Panc1 (cell line): ENCODE measurements at regions not wholly inside any gene's neighbourhood (a gene's known extent, or its start where the extent isn't known, plus 50 kb on each side); places are given as distances from the start of the nearest gene placed in this dataset.

Experiments used
- ATAC-seq: fragments of 200-7000 bp; cut with Tn5 transposase; 2 replicates; pipeline ENCODE4 v1.9.1; 2020; ENCODE audit warnings: mild to moderate bottlenecking, moderate library complexity
- BruUV-seq: library from RNA; stranded (reverse); fragments of 400-500 nt; replicated peaks from 2 replicates; lab custom pipeline; 2021; lab: Mats Ljungman, UMichigan
- CTCF ChIA-PET: fragments of 300-600 bp; sonication (Branson Sonifier 250); formaldehyde crosslinking; loops from one replicate; lab custom pipeline; 2022; ENCODE audit warnings: antibody characterized with exemption; lab: Charles Lee
- POLR2A ChIA-PET: fragments of 300-600 bp; sonication (Branson Sonifier 250); formaldehyde crosslinking; loops from one replicate; lab custom pipeline; 2022; ENCODE audit warnings: antibody characterized with exemption; lab: Charles Lee
- DNase-seq: peaks from one replicate; pipeline ENCODE4 v3.0.0-alpha.2; 2010; ENCODE audit warnings: low read depth, low spot score
- H3K27ac ChIP-seq: 2 replicates; pipeline ENCODE4 v1.5.1; 2011; ENCODE audit warnings: mild to moderate bottlenecking, low read length, inconsistent platforms
- H3K27me3 ChIP-seq: fragments of 200-500 bp; sonication (Bioruptor generic); 2 replicates; pipeline ENCODE4 v1.6.0; 2014; ENCODE audit warnings: low read length, inconsistent platforms; ENCODE audit not compliant: control insufficient read depth, insufficient read depth
- H3K36me3 ChIP-seq: fragments of 200-500 bp; sonication (Bioruptor generic); 2 replicates; pipeline ENCODE4 v1.5.1; 2014; ENCODE audit warnings: inconsistent platforms, mild to moderate bottlenecking, low read length, moderate library complexity; ENCODE audit not compliant: control insufficient read depth, insufficient read depth
- H3K4me1 ChIP-seq: 2 replicates; pipeline ENCODE4 v1.5.1; 2011; ENCODE audit warnings: inconsistent platforms, mild to moderate bottlenecking, low read length, moderate library complexity; ENCODE audit not compliant: control insufficient read depth, insufficient read depth
- H3K4me3 ChIP-seq, 2 experiments: 2 replicates each; pipeline ENCODE4 v1.5.1; 2011 to 2012; ENCODE audit warnings: low read depth in 2 of 2, low read length in 2 of 2, mild to moderate bottlenecking in 2 of 2, inconsistent platforms in 1 of 2, moderate library complexity in 1 of 2
- H3K9me3 ChIP-seq: fragments of 200-500 bp; sonication (Bioruptor generic); 2 replicates; pipeline ENCODE4 v1.5.1; 2014; ENCODE audit warnings: low read depth, mild to moderate bottlenecking, inconsistent platforms, low read length, moderate library complexity; ENCODE audit not compliant: control insufficient read depth, insufficient read depth
- CTCF ChIP-seq: fragments of 450-650 bp; IDR thresholded peaks from 2 replicates; pipeline ENCODE4 v1.5.1; 2017; ENCODE audit warnings: mild to moderate bottlenecking
- POLR2AphosphoS5 ChIP-seq: IDR thresholded peaks from 2 replicates; pipeline ENCODE4 v1.6.1; 2012; ENCODE audit warnings: mild to moderate bottlenecking, low read depth, low read length, moderate library complexity
- REST ChIP-seq, 2 experiments: IDR thresholded peaks; 2 replicates each; pipeline ENCODE4 v1.6.1; 2011 to 2012; ENCODE audit warnings: low read depth in 2 of 2, control low read depth in 1 of 2, low read length in 1 of 2, mild to moderate bottlenecking in 1 of 2, moderate library complexity in 1 of 2; ENCODE audit not compliant: insufficient read depth in 1 of 2
- SIN3A ChIP-seq: IDR thresholded peaks from 2 replicates; pipeline ENCODE4 v1.6.1; 2012; ENCODE audit warnings: low read depth, mild to moderate bottlenecking, low read length, moderate library complexity, borderline replicate concordance; ENCODE audit not compliant: insufficient read depth
- TCF7L2 ChIP-seq: IDR thresholded peaks from 2 replicates; pipeline ENCODE4 v1.6.1; 2011; ENCODE audit warnings: mild to moderate bottlenecking, low read depth, low read length, inconsistent platforms
- in situ Hi-C: cut with HindIII; loops from 2 replicates; pipeline ENCODE4 v1.10.0; 2016; ENCODE audit warnings: low sequenced_read_pairs, low pct_unique_long_range_greater_than_20kb
- intact Hi-C: fragments of 100-400 bp; cut with micrococcal nuclease; formaldehyde crosslinking; loops from one replicate; pipeline ENCODE4 v1.10.0; 2022; ENCODE audit not compliant: unreplicated experiment

- no peaks in the 10 kb centered on the region for H3K9me3 ChIP-seq
- no peaks in the 10 kb centered on the region for H3K36me3 ChIP-seq
- H3K27ac ChIP-seq: no peak overlapping the region
- H3K27me3 ChIP-seq: no peaks in the 10 kb centered on the region
- TF ChIP-seq CTCF (no peak), REST (IDR thresholded peaks at IDR 0.05; ENCODE audit: insufficient read depth in 1 of 2, low read depth in 2 of 2, low read length in 1 of 2) (no peak), SIN3A (no peak), TCF7L2 (no peak), POLR2AphosphoS5 (no peak)
- no peaks in the 10 kb centered on the region for H3K4me1 ChIP-seq
- H3K4me3 ChIP-seq: no peak overlapping the region
- BruUV-seq: no TSS peak
- intact Hi-C loops (no loop called here), in situ Hi-C loops (no loop called here)
- ChIA-PET POLR2A (no interaction called here), CTCF (no interaction called here)
- ATAC-seq: no peak
- DNase-seq: no peak
These were observed 236.9 kb upstream of the HES1 start for GRCh38 chr3:193899001-193899400.

DNA sequence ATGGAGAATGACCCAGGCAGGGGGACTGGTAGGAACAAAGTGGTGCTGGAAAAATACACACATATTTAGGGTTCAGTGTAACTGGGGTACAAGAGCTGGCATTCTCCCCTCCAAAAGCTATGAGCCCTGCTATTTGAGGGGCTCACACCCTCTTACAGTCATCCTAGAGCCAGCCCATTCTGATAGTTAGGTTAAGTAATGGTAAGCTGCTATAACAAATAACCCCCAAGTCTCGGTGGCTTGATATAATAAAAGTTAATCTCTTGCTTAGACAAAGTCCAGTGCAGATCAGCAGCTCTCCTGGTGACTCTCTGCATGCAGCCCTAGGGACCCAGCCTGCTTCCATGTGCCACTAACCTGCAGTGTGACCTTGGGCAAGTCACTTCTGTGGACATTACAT is 234.9 kb upstream of the HES1 start:
- ATAC-seq: no peak
- no peak overlapping the region for H3K4me3 ChIP-seq
- no peak for DNase-seq
- no TSS peak for BruUV-seq
- no peaks in the 10 kb centered on the region for H3K36me3 ChIP-seq
- intact Hi-C loops (no loop called here), in situ Hi-C loops (no loop called here)
- H3K27ac ChIP-seq: no peak overlapping the region
- ChIA-PET POLR2A (interaction anchor here (0.6 kb wide), 1 partner anchor 98 kb away, joined by 9 read pairs; no protein-coding TSS in a partner anchor), CTCF (no interaction called here)
- TF ChIP-seq REST (IDR thresholded peaks at IDR 0.05; ENCODE audit: insufficient read depth in 1 of 2, low read depth in 2 of 2, low read length in 1 of 2): no peak
- no peak for TF ChIP-seq SIN3A
- no peak for TF ChIP-seq CTCF
- TF ChIP-seq TCF7L2: no peak
- no peak for TF ChIP-seq POLR2AphosphoS5
- no peaks in the 10 kb centered on the region for H3K4me1 ChIP-seq
- H3K9me3 ChIP-seq: no peaks in the 10 kb centered on the region
- no peaks in the 10 kb centered on the region for H3K27me3 ChIP-seq
